ENCODE measurements at regions not wholly inside any gene's neighbourhood (a gene's known extent, or its start where the extent isn't known, plus 50 kb on each side); places are given as distances from the start of the nearest gene placed in this dataset.

- Histone ChIP-seq H3K4me3 (ENCODE audit: low read depth in 1 of 2, low read length in 2 of 2) (no peak overlapping the region), H3K27me3 (ENCODE audit: low read depth, low read length) (no peaks in the 10 kb centered on the region), H3K4me1 (ENCODE audit: control insufficient read depth in 1 of 2, insufficient read depth in 2 of 2, low read length in 2 of 2) (peaks cover 0 to 4% of the 10 kb centered on the region in 2 donors), H3K9me3 (ENCODE audit: control insufficient read depth in 1 of 2, low read length in 2 of 2) (no peaks in the 10 kb centered on the region), H3K36me3 (ENCODE audit: control insufficient read depth in 1 of 2, insufficient read depth in 2 of 2, low read length in 2 of 2) (no peaks in the 10 kb centered on the region), H3K27ac (ENCODE audit: low read length) (no peak overlapping the region)
Observed at GRCh38 chr13:48159826-48160225, 64.9 kb upstream of the MED4 start.

- Histone ChIP-seq H3K9me3 (ENCODE audit: control insufficient read depth in 1 of 2, low read length in 2 of 2) (no peaks in the 10 kb centered on the region), H3K4me1 (ENCODE audit: control insufficient read depth in 1 of 2, insufficient read depth in 2 of 2, low read length in 2 of 2) (peaks cover 0 to 7% of the 10 kb centered on the region in 2 donors), H3K4me3 (ENCODE audit: low read depth in 1 of 2, low read length in 2 of 2) (no peak overlapping the region), H3K27me3 (ENCODE audit: low read depth, low read length) (no peaks in the 10 kb centered on the region), H3K36me3 (ENCODE audit: control insufficient read depth in 1 of 2, insufficient read depth in 2 of 2, low read length in 2 of 2) (no peaks in the 10 kb centered on the region), H3K27ac (ENCODE audit: low read length) (no peak overlapping the region)
Observed at GRCh38 chr13:48159401-48159800, 64.5 kb upstream of the MED4 start.

GRCh38 chr13:48158915-48159314, 64.0 kb upstream of the MED4 start:
- Histone ChIP-seq H3K36me3 (ENCODE audit: control insufficient read depth in 1 of 2, insufficient read depth in 2 of 2, low read length in 2 of 2) (no peaks in the 10 kb centered on the region), H3K27me3 (ENCODE audit: low read depth, low read length) (no peaks in the 10 kb centered on the region), H3K4me3 (ENCODE audit: low read depth in 1 of 2, low read length in 2 of 2) (no peak overlapping the region), H3K4me1 (ENCODE audit: control insufficient read depth in 1 of 2, insufficient read depth in 2 of 2, low read length in 2 of 2) (peaks cover 0 to 7% of the 10 kb centered on the region in 2 donors), H3K27ac (ENCODE audit: low read length) (no peak overlapping the region), H3K9me3 (ENCODE audit: control insufficient read depth in 1 of 2, low read length in 2 of 2) (no peaks in the 10 kb centered on the region)

GRCh38 chr13:48158290-48158689, 63.4 kb upstream of the MED4 start:
- Histone ChIP-seq H3K4me1 (ENCODE audit: control insufficient read depth in 1 of 2, insufficient read depth in 2 of 2, low read length in 2 of 2) (peaks cover 0 to 7% of the 10 kb centered on the region in 2 donors), H3K27me3 (ENCODE audit: low read depth, low read length) (no peaks in the 10 kb centered on the region), H3K36me3 (ENCODE audit: control insufficient read depth in 1 of 2, insufficient read depth in 2 of 2, low read length in 2 of 2) (no peaks in the 10 kb centered on the region), H3K27ac (ENCODE audit: low read length) (peak overlapping the region; percentile 67), H3K4me3 (ENCODE audit: low read depth in 1 of 2, low read length in 2 of 2) (no peak overlapping the region), H3K9me3 (ENCODE audit: control insufficient read depth in 1 of 2, low read length in 2 of 2) (no peaks in the 10 kb centered on the region)

GRCh38 chr13:48156466-48156865, 61.6 kb upstream of the MED4 start:
- Histone ChIP-seq H3K27ac (ENCODE audit: low read length) (no peak overlapping the region), H3K9me3 (ENCODE audit: control insufficient read depth in 1 of 2, low read length in 2 of 2) (no peaks in the 10 kb centered on the region), H3K4me1 (ENCODE audit: control insufficient read depth in 1 of 2, insufficient read depth in 2 of 2, low read length in 2 of 2) (peaks cover 0 to 7% of the 10 kb centered on the region in 2 donors), H3K36me3 (ENCODE audit: control insufficient read depth in 1 of 2, insufficient read depth in 2 of 2, low read length in 2 of 2) (no peaks in the 10 kb centered on the region), H3K4me3 (ENCODE audit: low read depth in 1 of 2, low read length in 2 of 2) (no peak overlapping the region), H3K27me3 (ENCODE audit: low read depth, low read length) (no peaks in the 10 kb centered on the region)

- Histone ChIP-seq H3K36me3 (ENCODE audit: control insufficient read depth in 1 of 2, insufficient read depth in 2 of 2, low read length in 2 of 2) (no peaks in the 10 kb centered on the region), H3K4me1 (ENCODE audit: control insufficient read depth in 1 of 2, insufficient read depth in 2 of 2, low read length in 2 of 2) (peaks cover 0 to 7% of the 10 kb centered on the region in 2 donors), H3K4me3 (ENCODE audit: low read depth in 1 of 2, low read length in 2 of 2) (no peak overlapping the region), H3K27me3 (ENCODE audit: low read depth, low read length) (no peaks in the 10 kb centered on the region), H3K9me3 (ENCODE audit: control insufficient read depth in 1 of 2, low read length in 2 of 2) (no peaks in the 10 kb centered on the region), H3K27ac (ENCODE audit: low read length) (no peak overlapping the region)
Observed at GRCh38 chr13:48155848-48156247, 60.9 kb upstream of the MED4 start.

GRCh38 chr13:48154671-48155070, 59.8 kb upstream of the MED4 start:
- Histone ChIP-seq H3K4me1 (ENCODE audit: control insufficient read depth in 1 of 2, insufficient read depth in 2 of 2, low read length in 2 of 2) (peaks cover 0 to 7% of the 10 kb centered on the region in 2 donors), H3K27me3 (ENCODE audit: low read depth, low read length) (no peaks in the 10 kb centered on the region), H3K9me3 (ENCODE audit: control insufficient read depth in 1 of 2, low read length in 2 of 2) (no peaks in the 10 kb centered on the region), H3K4me3 (ENCODE audit: low read depth in 1 of 2, low read length in 2 of 2) (no peak overlapping the region), H3K36me3 (ENCODE audit: control insufficient read depth in 1 of 2, insufficient read depth in 2 of 2, low read length in 2 of 2) (no peaks in the 10 kb centered on the region), H3K27ac (ENCODE audit: low read length) (no peak overlapping the region)

GRCh38 chr13:48153186-48153585, 58.3 kb upstream of the MED4 start:
- no peaks in the 10 kb centered on the region for H3K27me3 ChIP-seq (ENCODE audit: low read depth, low read length)
- no peaks in the 10 kb centered on the region for H3K9me3 ChIP-seq (ENCODE audit: control insufficient read depth in 1 of 2, low read length in 2 of 2)
- H3K4me1 ChIP-seq (ENCODE audit: control insufficient read depth in 1 of 2, insufficient read depth in 2 of 2, low read length in 2 of 2): peaks cover 0 to 7% of the 10 kb centered on the region in 2 donors
- H3K4me3 ChIP-seq (ENCODE audit: low read depth in 1 of 2, low read length in 2 of 2): no peak overlapping the region
- no peaks in the 10 kb centered on the region for H3K36me3 ChIP-seq (ENCODE audit: control insufficient read depth in 1 of 2, insufficient read depth in 2 of 2, low read length in 2 of 2)
- H3K27ac ChIP-seq (ENCODE audit: low read length): no peak overlapping the region

GRCh38 chr13:48151363-48152161, 56.7 kb upstream of the MED4 start:
- no peak overlapping the region for H3K27ac ChIP-seq (ENCODE audit: low read length)
- H3K4me3 ChIP-seq (ENCODE audit: low read depth in 1 of 2, low read length in 2 of 2): no peak overlapping the region

GRCh38 chr13:48148454-48148853, 53.5 kb upstream of the MED4 start:
- H3K4me3 ChIP-seq (ENCODE audit: low read depth in 1 of 2, low read length in 2 of 2): no peak overlapping the region
- H3K9me3 ChIP-seq (ENCODE audit: control insufficient read depth in 1 of 2, low read length in 2 of 2): no peaks in the 10 kb centered on the region
- no peaks in the 10 kb centered on the region for H3K36me3 ChIP-seq (ENCODE audit: control insufficient read depth in 1 of 2, insufficient read depth in 2 of 2, low read length in 2 of 2)
- H3K4me1 ChIP-seq (ENCODE audit: control insufficient read depth in 1 of 2, insufficient read depth in 2 of 2, low read length in 2 of 2): no peaks in the 10 kb centered on the region
- H3K27ac ChIP-seq (ENCODE audit: low read length): no peak overlapping the region
- H3K27me3 ChIP-seq (ENCODE audit: low read depth, low read length): no peaks in the 10 kb centered on the region

More at GRCh38 chr13:48151363-48152161, 56.7 kb upstream of the MED4 start:
- H3K4me1 ChIP-seq (ENCODE audit: control insufficient read depth in 1 of 2, insufficient read depth in 2 of 2, low read length in 2 of 2): peaks cover 0 to 7% of the 10 kb centered on the region in 2 donors
- no peaks in the 10 kb centered on the region for H3K9me3 ChIP-seq (ENCODE audit: control insufficient read depth in 1 of 2, low read length in 2 of 2)
- H3K36me3 ChIP-seq (ENCODE audit: control insufficient read depth in 1 of 2, insufficient read depth in 2 of 2, low read length in 2 of 2): no peaks in the 10 kb centered on the region
- H3K27me3 ChIP-seq (ENCODE audit: low read depth, low read length): no peaks in the 10 kb centered on the region

GRCh38 chr13:48146636-48147035, 51.7 kb upstream of the MED4 start:
- Histone ChIP-seq H3K9me3 (ENCODE audit: control insufficient read depth in 1 of 2, low read length in 2 of 2) (no peaks in the 10 kb centered on the region), H3K27ac (ENCODE audit: low read length) (no peak overlapping the region), H3K27me3 (ENCODE audit: low read depth, low read length) (no peaks in the 10 kb centered on the region), H3K4me3 (ENCODE audit: low read depth in 1 of 2, low read length in 2 of 2) (no peak overlapping the region), H3K36me3 (ENCODE audit: control insufficient read depth in 1 of 2, insufficient read depth in 2 of 2, low read length in 2 of 2) (no peaks in the 10 kb centered on the region), H3K4me1 (ENCODE audit: control insufficient read depth in 1 of 2, insufficient read depth in 2 of 2, low read length in 2 of 2) (no peaks in the 10 kb centered on the region)

- H3K9me3 ChIP-seq (ENCODE audit: control insufficient read depth in 1 of 2, low read length in 2 of 2): no peaks in the 10 kb centered on the region
- no peak overlapping the region for H3K27ac ChIP-seq (ENCODE audit: low read length)
Observed at GRCh38 chr13:48146122-48146521, 51.2 kb upstream of the MED4 start.

More at GRCh38 chr13:48146122-48146521, 51.2 kb upstream of the MED4 start:
- H3K36me3 ChIP-seq (ENCODE audit: control insufficient read depth in 1 of 2, insufficient read depth in 2 of 2, low read length in 2 of 2): no peaks in the 10 kb centered on the region
- H3K4me3 ChIP-seq (ENCODE audit: low read depth in 1 of 2, low read length in 2 of 2): no peak overlapping the region
- H3K4me1 ChIP-seq (ENCODE audit: control insufficient read depth in 1 of 2, insufficient read depth in 2 of 2, low read length in 2 of 2): no peaks in the 10 kb centered on the region
- no peaks in the 10 kb centered on the region for H3K27me3 ChIP-seq (ENCODE audit: low read depth, low read length)
